HEK293 (cell line): ENCODE measurements at regions not wholly inside any gene's neighbourhood (a gene's known extent, or its start where the extent isn't known, plus 50 kb on each side); places are given as distances from the start of the nearest gene placed in this dataset.

Experiments used
- CTCF ChIA-PET: fragments of 350-600 bp; formaldehyde crosslinking; extraction: SDS; loops from one replicate; lab custom pipeline; 2021; ENCODE audit warnings: antibody characterized with exemption; lab: Yijun Ruan, JAX
- POLR2A ChIA-PET: fragments of 300-600 bp; formaldehyde crosslinking; extraction: SDS; loops from one replicate; lab custom pipeline; 2020; ENCODE audit warnings: antibody characterized with exemption, inconsistent platforms; lab: Yijun Ruan, JAX
- H3K27ac ChIP-seq: fragments of 200-500 bp; sonication (Bioruptor generic); 2 replicates; pipeline ENCODE4 v1.5.1; 2014; ENCODE audit warnings: low read depth, low read length, control low read depth, inconsistent platforms; ENCODE audit errors: extremely low read depth
- H3K36me3 ChIP-seq, 2 experiments: fragments of 200-500 bp in 1 of 2; sonication (Bioruptor generic) in 1 of 2; 1 replicate in 1 of 2; 2 replicates in 1 of 2; pipeline ENCODE4 v1.5.1; 2014 to 2017; ENCODE audit warnings: inconsistent platforms in 2 of 2, low read length in 2 of 2; ENCODE audit not compliant: control insufficient read depth in 2 of 2, insufficient read depth in 1 of 2
- H3K4me1 ChIP-seq: fragments of 200-500 bp; sonication (Bioruptor generic); 2 replicates; pipeline ENCODE4 v1.5.1; 2014; ENCODE audit warnings: mild to moderate bottlenecking, low read length, inconsistent platforms; ENCODE audit not compliant: control insufficient read depth, insufficient read depth
- H3K4me3 ChIP-seq: 2 replicates; pipeline ENCODE4 v1.5.1; 2011; ENCODE audit warnings: low read depth, mild to moderate bottlenecking, control low read depth, low read length, moderate library complexity
- H3K9me3 ChIP-seq: fragments of 200-500 bp; sonication (Bioruptor generic); 2 replicates; pipeline ENCODE4 v1.5.1; 2014; ENCODE audit warnings: low read depth, low read length, inconsistent platforms; ENCODE audit not compliant: control insufficient read depth, insufficient read depth
- IKZF3 ChIP-seq: fragments of 450-650 bp; IDR thresholded peaks from 2 replicates; pipeline ENCODE4 v1.5.0; 2018; ENCODE audit warnings: missing biosample characterization, mild to moderate bottlenecking, missing genetic modification characterization, moderate library complexity
- MEIS1 ChIP-seq: sonication (generic); formaldehyde crosslinking; IDR thresholded peaks from 2 replicates; pipeline ENCODE4 v1.8.1; 2022; ENCODE audit warnings: missing genetic modification reagents, mild to moderate bottlenecking, borderline replicate concordance
- WT1 ChIP-seq: fragments of 450-650 bp; formaldehyde crosslinking; IDR thresholded peaks from 2 replicates; pipeline ENCODE4 v1.5.1; 2016; ENCODE audit warnings: missing biosample characterization, missing genetic modification characterization
- ZNF169 ChIP-seq: fragments of 450-650 bp; formaldehyde crosslinking; IDR thresholded peaks from 2 replicates; pipeline ENCODE4 v1.5.1; 2016; ENCODE audit warnings: missing biosample characterization, missing genetic modification characterization
- ZNF19 ChIP-seq: fragments of 450-650 bp; formaldehyde crosslinking; IDR thresholded peaks from 2 replicates; pipeline ENCODE4; 2016; ENCODE audit warnings: missing biosample characterization, missing genetic modification characterization, low read depth
- ZNF2 ChIP-seq: fragments of 450-650 bp; formaldehyde crosslinking; IDR thresholded peaks from 2 replicates; pipeline ENCODE4 v1.5.1; 2016; ENCODE audit warnings: missing biosample characterization, missing genetic modification characterization
- ZNF214 ChIP-seq: fragments of 450-650 bp; formaldehyde crosslinking; IDR thresholded peaks from 2 replicates; pipeline ENCODE4 v1.5.1; 2017; ENCODE audit warnings: missing biosample characterization, mild to moderate bottlenecking, missing genetic modification characterization, borderline replicate concordance
- ZNF223 ChIP-seq: fragments of 450-650 bp; formaldehyde crosslinking; IDR thresholded peaks from 2 replicates; pipeline ENCODE4 v1.5.1; 2016; ENCODE audit warnings: missing biosample characterization, missing genetic modification characterization
- ZNF280C ChIP-seq: fragments of 450-650 bp; formaldehyde crosslinking; IDR thresholded peaks from 2 replicates; pipeline ENCODE4 v1.5.1; 2016; ENCODE audit warnings: missing biosample characterization, missing genetic modification characterization
- ZNF416 ChIP-seq: fragments of 450-650 bp; formaldehyde crosslinking; IDR thresholded peaks from 2 replicates; pipeline ENCODE4 v1.5.1; 2016; ENCODE audit warnings: missing biosample characterization, missing genetic modification characterization
- ZNF518A ChIP-seq: fragments of 450-650 bp; formaldehyde crosslinking; conservative IDR thresholded peaks from 2 replicates; pipeline ENCODE4 v1.5.1; 2016; ENCODE audit warnings: low read depth, missing biosample characterization, missing genetic modification characterization
- ZNF548 ChIP-seq: fragments of 450-650 bp; formaldehyde crosslinking; IDR thresholded peaks from 2 replicates; pipeline ENCODE4 v1.5.1; 2016; ENCODE audit warnings: missing biosample characterization, missing genetic modification characterization
- ZNF558 ChIP-seq: fragments of 450-650 bp; formaldehyde crosslinking; IDR thresholded peaks from 2 replicates; pipeline ENCODE4 v1.5.1; 2016; ENCODE audit warnings: missing biosample characterization, missing genetic modification characterization
- ZNF561 ChIP-seq: fragments of 450-650 bp; IDR thresholded peaks from 2 replicates; pipeline ENCODE4 v1.5.1; 2018; ENCODE audit warnings: missing biosample characterization, missing genetic modification characterization, borderline replicate concordance
- ZSCAN23 ChIP-seq: fragments of 450-650 bp; formaldehyde crosslinking; IDR thresholded peaks from 2 replicates; pipeline ENCODE4 v1.5.1; 2016; ENCODE audit warnings: missing biosample characterization, missing genetic modification characterization
- TF ChIP-seq, protein P1 (sequence below): fragments of 450-650 bp; formaldehyde crosslinking; IDR thresholded peaks from 2 replicates; pipeline ENCODE4 v1.5.1; 2016; ENCODE audit warnings: missing biosample characterization, missing genetic modification characterization

DNA sequence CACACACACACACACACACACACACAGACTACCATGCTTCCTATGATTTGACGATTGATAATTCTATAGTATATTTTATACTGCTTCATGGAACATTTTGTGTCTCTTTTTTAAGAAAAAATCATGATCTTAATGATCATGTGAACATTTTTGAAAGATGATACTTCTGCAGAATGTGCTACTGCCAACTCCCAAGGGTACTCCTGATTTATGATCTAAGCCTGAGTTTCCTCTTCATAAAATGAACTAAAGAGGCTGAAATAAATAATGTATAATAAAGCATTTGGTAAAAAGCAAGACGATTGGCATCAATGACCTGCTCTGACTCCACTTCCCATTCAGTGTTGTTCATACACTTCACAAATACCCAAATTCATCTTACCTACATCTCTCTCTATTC is 333.8 kb upstream of the RBMS3 start:
- no peaks in the 10 kb centered on the region for H3K36me3 ChIP-seq
- no peak overlapping the region for H3K4me3 ChIP-seq
- POLR2A ChIA-PET: no interaction called here
- no peak for TF ChIP-seq ZNF518A (tag by site-specific recombination)
- TF ChIP-seq ZNF169: no peak
- TF ChIP-seq ZNF19 (tag by site-specific recombination): no peak
- TF ChIP-seq ZSCAN23 (tag by site-specific recombination): no peak
- TF ChIP-seq ZNF223: no peak
- no peak for TF ChIP-seq ZNF548 (tag by site-specific recombination)
- TF ChIP-seq MEIS1: no peak
- no peak for TF ChIP-seq ZNF558 (tag by site-specific recombination)
- no peak for TF ChIP-seq ZNF2 (tag by site-specific recombination)
- TF ChIP-seq, protein P1, sequence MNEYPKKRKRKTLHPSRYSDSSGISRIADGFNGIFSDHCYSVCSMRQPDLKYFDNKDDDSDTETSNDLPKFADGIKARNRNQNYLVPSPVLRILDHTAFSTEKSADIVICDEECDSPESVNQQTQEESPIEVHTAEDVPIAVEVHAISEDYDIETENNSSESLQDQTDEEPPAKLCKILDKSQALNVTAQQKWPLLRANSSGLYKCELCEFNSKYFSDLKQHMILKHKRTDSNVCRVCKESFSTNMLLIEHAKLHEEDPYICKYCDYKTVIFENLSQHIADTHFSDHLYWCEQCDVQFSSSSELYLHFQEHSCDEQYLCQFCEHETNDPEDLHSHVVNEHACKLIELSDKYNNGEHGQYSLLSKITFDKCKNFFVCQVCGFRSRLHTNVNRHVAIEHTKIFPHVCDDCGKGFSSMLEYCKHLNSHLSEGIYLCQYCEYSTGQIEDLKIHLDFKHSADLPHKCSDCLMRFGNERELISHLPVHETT (tag by site-specific recombination): no peak
- TF ChIP-seq ZNF416 (tag by site-specific recombination): no peak
- no peak for TF ChIP-seq ZNF561 (tag by site-specific recombination)
- H3K27ac ChIP-seq: no peak overlapping the region
- no peaks in the 10 kb centered on the region for H3K4me1 ChIP-seq
- no peaks in the 10 kb centered on the region for H3K9me3 ChIP-seq
- CTCF ChIA-PET: no interaction called here

DNA sequence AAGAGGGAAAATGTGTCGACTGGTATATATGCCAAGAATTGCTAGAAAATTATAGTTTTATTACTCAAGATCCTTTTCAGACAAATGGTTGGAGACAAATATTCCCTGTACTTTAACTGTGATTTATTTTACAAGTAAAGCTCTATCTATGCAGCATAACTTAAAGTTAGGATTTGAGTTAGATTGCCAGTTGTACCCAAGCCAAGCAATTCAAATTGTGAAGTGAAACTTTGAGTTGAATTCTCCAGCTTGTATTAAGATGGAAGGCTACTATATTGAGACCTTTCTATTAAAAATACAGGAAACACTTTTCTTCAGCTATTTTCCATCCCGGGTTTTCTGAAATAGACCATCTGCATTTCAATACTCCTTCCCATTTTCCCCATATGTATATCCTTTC is 333.1 kb upstream of the RBMS3 start:
- H3K4me3 ChIP-seq: no peak overlapping the region
- ChIA-PET CTCF (no interaction called here), POLR2A (no interaction called here)
- H3K4me1 ChIP-seq: no peaks in the 10 kb centered on the region
- TF ChIP-seq WT1: no peak
- TF ChIP-seq ZNF280C (tag by site-specific recombination): no peak
- no peak for TF ChIP-seq IKZF3 (tag by site-specific recombination)
- TF ChIP-seq ZNF214 (tag by site-specific recombination): no peak
- H3K36me3 ChIP-seq: no peaks in the 10 kb centered on the region
- no peaks in the 10 kb centered on the region for H3K9me3 ChIP-seq
- no peak overlapping the region for H3K27ac ChIP-seq
